ENCODE measurements at regions not wholly inside any gene's neighbourhood (a gene's known extent, or its start where the extent isn't known, plus 50 kb on each side); places are given as distances from the start of the nearest gene placed in this dataset.

GRCh38 chr14:100989924-100990323, 86.4 kb upstream of the RTL1 start:
- intact Hi-C loops (cut with micrococcal nuclease): loop anchor here (2.0 to 5.0 kb wide), 3 partner anchors 15 to 107 kb away; no protein-coding TSS in a partner anchor
- FAIRE-seq (no peak), DNase-seq (ENCODE audit: low read depth, low spot score) (no peak)
- BruUV-seq (replicated peaks): no TSS peak
- Histone ChIP-seq H2AFZ (ENCODE audit: low read depth, low read length) (no peak overlapping the region), H3K36me3 (ENCODE audit: control insufficient read depth in 2 of 2, extremely low read depth in 1 of 2, insufficient read depth in 2 of 2, low read length in 2 of 2) (peaks cover 0 to 2% of the 10 kb centered on the region in 2 experiments), H3K4me1 (ENCODE audit: control insufficient read depth, extremely low read depth, insufficient read depth, low read length) (peaks cover 8% of the 10 kb centered on the region), H3K27ac (ENCODE audit: insufficient read depth, low read depth, low read length) (no peak overlapping the region), H3K27me3 (ENCODE audit: control insufficient read depth in 2 of 2, insufficient read depth in 2 of 2, low read length in 2 of 2) (no peaks in the 10 kb centered on the region), H3K79me2 (ENCODE audit: control insufficient read depth, insufficient read depth, low read length) (no peaks in the 10 kb centered on the region), H3K9ac (replicated peaks; ENCODE audit: extremely low read depth, insufficient read depth, low read length) (no peak overlapping the region), H3K4me2 (ENCODE audit: insufficient read depth, low read length) (no peak overlapping the region), H4K20me1 (replicated peaks; ENCODE audit: control insufficient read depth, extremely low read depth, insufficient read depth, low read length) (no peaks in the 10 kb centered on the region), H3K9me1 (replicated peaks; ENCODE audit: control insufficient read depth, extremely low read depth, insufficient read depth, low read length) (no peaks in the 10 kb centered on the region), H3K9me3 (replicated peaks; ENCODE audit: control insufficient read depth, insufficient read depth, low read length) (no peaks in the 10 kb centered on the region), H3K4me3 (replicated peaks in 1 of 3; ENCODE audit: insufficient read depth in 1 of 3, low read depth in 1 of 3, low read length in 3 of 3) (no peak overlapping the region)
- POLR2A ChIA-PET: no interaction called here
- CTCF ChIA-PET: no interaction called here
- dilution Hi-C loops (cut with MboI; ENCODE audit: extremely low pct_ligation_motif_present, low sequenced_read_pairs): no loop called here
- peak; percentile 47 for TF ChIP-seq FOS (IDR thresholded peaks at IDR 0.05; ENCODE audit: borderline replicate concordance, insufficient read depth, low read length)
- TF ChIP-seq EZH2 (IDR thresholded peaks at IDR 0.05; ENCODE audit: borderline replicate concordance, low read depth, low read length, severe bottlenecking): no peak
- TF ChIP-seq MYC (IDR thresholded peaks at IDR 0.05; ENCODE audit: low read depth, low read length): no peak
- peak; percentile 48 for TF ChIP-seq JUN (IDR thresholded peaks at IDR 0.05; ENCODE audit: borderline replicate concordance, insufficient read depth, insufficient read length, low read depth)
- TF ChIP-seq POLR2AphosphoS5 (IDR thresholded peaks at IDR 0.05; ENCODE audit: insufficient read depth, low read depth, low read length): no peak
- TF ChIP-seq CTCF (IDR thresholded peaks at IDR 0.05; ENCODE audit: extremely low read depth in 1 of 2, insufficient read depth in 1 of 2, low read depth in 1 of 2, low read length in 2 of 2): no peak
- TF ChIP-seq POLR2A (IDR thresholded peaks at IDR 0.05; ENCODE audit: low read depth, low read length): no peak
- TF ChIP-seq MAX (IDR thresholded peaks at IDR 0.05; ENCODE audit: insufficient read depth, insufficient read length): no peak
- TF ChIP-seq GATA2 (IDR thresholded peaks at IDR 0.05; ENCODE audit: insufficient read depth, insufficient read length, low read depth, low read length): no peak

Data from endothelial cell of umbilical vein (primary cell).